GM12874 (cell line): ENCODE measurements at regions not wholly inside any gene's neighbourhood (a gene's known extent, or its start where the extent isn't known, plus 50 kb on each side); places are given as distances from the start of the nearest gene placed in this dataset.

Experiments
- CTCF ChIP-seq: IDR thresholded peaks from 2 replicates; pipeline ENCODE4 v1.5.1; 2011; ENCODE audit warnings: low read depth, mild to moderate bottlenecking, control low read depth, low read length, moderate library complexity; ENCODE audit not compliant: insufficient read depth

- no peak for TF ChIP-seq CTCF
Observed at GRCh38 chr13:106299621-106300020, 235.8 kb downstream of the EFNB2 start.

GRCh38 chr13:106297283-106297682 lies 238.2 kb downstream of the EFNB2 start:
- no peak for TF ChIP-seq CTCF

GRCh38 chr13:106296723-106297122 lies 238.7 kb downstream of the EFNB2 start:
- TF ChIP-seq CTCF = no peak

GRCh38 chr13:106295971-106296370 lies 239.5 kb downstream of the EFNB2 start:
- TF ChIP-seq CTCF = no peak

GRCh38 chr13:106291006-106291405 lies 244.5 kb downstream of the EFNB2 start:
- no peak for TF ChIP-seq CTCF

- TF ChIP-seq CTCF = no peak
Observed at GRCh38 chr13:106287351-106287750, 248.1 kb downstream of the EFNB2 start.

- TF ChIP-seq CTCF = no peak
Observed at GRCh38 chr13:106286811-106287210, 248.7 kb downstream of the EFNB2 start.

- no peak for TF ChIP-seq CTCF
Observed at GRCh38 chr13:106284358-106284757, 251.1 kb downstream of the EFNB2 start.
